Breast epithelium (tissue), 3 donors: ENCODE measurements at regions not wholly inside any gene's neighbourhood (a gene's known extent, or its start where the extent isn't known, plus 50 kb on each side); places are given as distances from the start of the nearest gene placed in this dataset.

Experiments
- CTCF ChIP-seq, 3 donors: fragments of 450-650 bp; IDR thresholded peaks; one replicate each; pipeline ENCODE4 v1.5.1; 2016 to 2017; ENCODE audit warnings: antibody characterized with exemption in 3 of 3, mild to moderate bottlenecking in 3 of 3, moderate library complexity in 3 of 3
- POLR2A ChIP-seq: fragments of 450-650 bp; IDR thresholded peaks from one replicate; pipeline ENCODE4 v1.6.1; 2016; ENCODE audit warnings: antibody characterized with exemption, mild to moderate bottlenecking, moderate library complexity
- POLR2AphosphoS5 ChIP-seq, 3 donors: sonication (generic); formaldehyde crosslinking; IDR thresholded peaks; one replicate each; pipeline ENCODE4 v1.6.1; 2017; ENCODE audit warnings: antibody characterized with exemption in 3 of 3

DNA sequence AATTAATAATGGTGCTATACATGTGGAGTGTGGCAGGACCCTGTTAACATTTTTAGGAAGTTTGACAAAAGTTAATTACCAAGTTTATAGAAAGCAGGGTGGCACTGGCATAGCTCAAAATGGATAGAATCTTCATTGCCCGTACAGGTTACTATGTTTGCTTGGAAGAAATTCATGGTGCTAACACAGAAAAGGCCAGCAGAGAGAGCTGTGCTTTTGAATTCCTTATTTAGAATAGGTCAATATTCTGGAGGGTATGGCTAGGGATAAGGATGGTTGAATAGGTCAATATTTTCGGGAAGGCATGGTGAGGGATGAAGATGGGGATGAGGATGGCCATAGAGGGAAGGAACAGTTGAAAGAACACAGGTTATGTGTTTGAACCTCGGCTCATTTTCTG lies 345.1 kb downstream of the LMO4 start:
- TF ChIP-seq POLR2AphosphoS5 (IDR thresholded peaks at IDR 0.05) (no peak), CTCF (IDR thresholded peaks at IDR 0.05) (no peak), POLR2A (no peak)
